ENCODE measurements at regions not wholly inside any gene's neighbourhood (a gene's known extent, or its start where the extent isn't known, plus 50 kb on each side); places are given as distances from the start of the nearest gene placed in this dataset.

GRCh38 chr1:95926331-95926730 is 692.3 kb downstream of the RWDD3 start (continued):
- TF ChIP-seq HMGXB3 (CRISPR knock-in tag; IDR thresholded peaks at IDR 0.05; ENCODE audit: borderline replicate concordance) (no peak), FOXK1 (CRISPR knock-in tag; IDR thresholded peaks at IDR 0.05; ENCODE audit: borderline replicate concordance, low read depth) (no peak), ZNF746 (CRISPR knock-in tag; IDR thresholded peaks at IDR 0.05) (no peak), MZF1 (CRISPR knock-in tag; IDR thresholded peaks at IDR 0.05; ENCODE audit: borderline replicate concordance) (no peak)

- ATAC-seq (no peak), FAIRE-seq (no peak), DNase-seq (ENCODE audit: low spot score) (no peak)
- ChIA-PET POLR2A (no interaction called here), CTCF (ENCODE audit: low intra/inter-chr PET ratio, low total read pairs) (no interaction called here)
- Histone ChIP-seq H3K4me1 (ENCODE audit: insufficient read depth, low read length) (no peaks in the 10 kb centered on the region), H3K79me2 (ENCODE audit: insufficient read depth, low read length) (no peaks in the 10 kb centered on the region), H3K27ac (ENCODE audit: extremely low read length, insufficient read depth, low read length) (no peak overlapping the region), H3K9me3 (ENCODE audit: low read length) (no peaks in the 10 kb centered on the region), H3K9ac (ENCODE audit: insufficient read depth, low read depth, low read length) (no peak overlapping the region), H2AFZ (ENCODE audit: low read length) (no peak overlapping the region), H3K27me3 (ENCODE audit: control insufficient read depth in 1 of 2, insufficient read depth in 2 of 2, low read length in 2 of 2) (no peaks in the 10 kb centered on the region), H3K4me2 (ENCODE audit: low read depth, low read length) (no peak overlapping the region), H4K20me1 (ENCODE audit: insufficient read depth, low read length) (no peaks in the 10 kb centered on the region), H3K4me3 (replicated peaks in 1 of 3; ENCODE audit: insufficient read depth in 1 of 3, low read depth in 2 of 3, low read length in 3 of 3) (no peak overlapping the region), H3K36me3 (replicated peaks in 1 of 2; ENCODE audit: control insufficient read depth in 1 of 2, insufficient read depth in 2 of 2, low read length in 2 of 2) (no peaks in the 10 kb centered on the region)
- WGBS (ENCODE audit: low lambda C conversion rate), result 0% methylated on average over 3 of the region's 3 CpGs
- TF ChIP-seq JDP2 (CRISPR knock-in tag; IDR thresholded peaks at IDR 0.05; ENCODE audit: borderline replicate concordance), result no peak
- TF ChIP-seq CBFB (CRISPR knock-in tag; IDR thresholded peaks at IDR 0.05), result no peak
- TF ChIP-seq ZNF12 (CRISPR knock-in tag; IDR thresholded peaks at IDR 0.05), result no peak
- no peak for TF ChIP-seq TBL1XR1 (IDR thresholded peaks at IDR 0.05; ENCODE audit: borderline replicate concordance, low read length, partially characterized antibody)
- no peak for TF ChIP-seq POLR2A (IDR thresholded peaks at IDR 0.05; ENCODE audit: insufficient read depth in 1 of 2, low read depth in 2 of 2, low read length in 2 of 2)
- no peak for TF ChIP-seq ZSCAN25 (CRISPR knock-in tag; IDR thresholded peaks at IDR 0.05)
- TF ChIP-seq ERF (CRISPR knock-in tag; IDR thresholded peaks at IDR 0.05), result no peak
- no peak for TF ChIP-seq HNRNPH1 (optimal IDR thresholded peaks at IDR 0.05; ENCODE audit: low read depth, low read length)
- no peak for TF ChIP-seq BCL3 (CRISPR knock-in tag; IDR thresholded peaks at IDR 0.05)
- TF ChIP-seq ZNF274 (CRISPR knock-in tag; IDR thresholded peaks at IDR 0.05), result no peak
- TF ChIP-seq HOXA9 (CRISPR knock-in tag; IDR thresholded peaks at IDR 0.05; ENCODE audit: borderline replicate concordance), result no peak
- no peak for TF ChIP-seq MTF1 (CRISPR knock-in tag; IDR thresholded peaks at IDR 0.05)
- TF ChIP-seq MYPOP (CRISPR knock-in tag; IDR thresholded peaks at IDR 0.05), result no peak
- BruUV-seq (replicated peaks), result no TSS peak
- in situ Hi-C loops (cut with HindIII; ENCODE audit: extremely low pct_ligation_motif_present, low pct_unique_long_range_greater_than_20kb) (no loop called here), intact Hi-C loops (cut with micrococcal nuclease; ENCODE audit: unreplicated experiment) (no loop called here)
Measured at GRCh38 chr1:95927061-95927460, 693.1 kb downstream of the RWDD3 start.
